GM06990 (cell line): ENCODE measurements at regions not wholly inside any gene's neighbourhood (a gene's known extent, or its start where the extent isn't known, plus 50 kb on each side); places are given as distances from the start of the nearest gene placed in this dataset.
"Not testable (repeated sequence)": the region's sequence is repeated elsewhere in the genome, so short reads cannot be mapped to it uniquely, and the experiment has no call there.

ENCODE experiments used
- DNase-seq: peaks from one replicate; pipeline ENCODE4 v3.0.0-alpha.2; 2011; ENCODE audit not compliant: insufficient read length; ENCODE audit errors: extremely low read depth
- H3K27me3 ChIP-seq: replicated peaks from 2 replicates; pipeline ENCODE4 v1.6.0; 2011; ENCODE audit warnings: low read length; ENCODE audit not compliant: control insufficient read depth, insufficient read depth
- H3K36me3 ChIP-seq: 2 replicates; pipeline ENCODE4 v1.5.1; 2011; ENCODE audit warnings: low read length; ENCODE audit not compliant: control insufficient read depth, insufficient read depth
- H3K4me3 ChIP-seq: replicated peaks from 2 replicates; pipeline ENCODE4 v1.5.1; 2011; ENCODE audit warnings: low read depth, mild to moderate bottlenecking, control low read depth, low read length
- CTCF ChIP-seq: IDR thresholded peaks from 2 replicates; pipeline ENCODE4 v1.5.1; 2011; ENCODE audit warnings: low read length, control low read depth, mild to moderate bottlenecking, inconsistent platforms; ENCODE audit not compliant: insufficient read depth, poor library complexity, severe bottlenecking

- Histone ChIP-seq H3K4me3 (no peak overlapping the region), H3K27me3 (no peaks in the 10 kb centered on the region), H3K36me3 (no peaks in the 10 kb centered on the region)
- no peak for DNase-seq
- no peak for TF ChIP-seq CTCF
These were observed 544.9 kb upstream of the CPXCR1 start for GRCh38 chrX:88202149-88202548.

- DNase-seq: no peak
- no peak overlapping the region for H3K4me3 ChIP-seq
- no peaks in the 10 kb centered on the region for H3K27me3 ChIP-seq
- no peaks in the 10 kb centered on the region for H3K36me3 ChIP-seq
- TF ChIP-seq CTCF: no peak
These were observed 503.0 kb upstream of the CPXCR1 start for GRCh38 chrX:88244066-88244465.

- TF ChIP-seq CTCF: no peak
- H3K4me3 ChIP-seq: no peak overlapping the region
- no peak for DNase-seq
- H3K36me3 ChIP-seq: no peaks in the 10 kb centered on the region
- H3K27me3 ChIP-seq: no peaks in the 10 kb centered on the region
These were observed 462.2 kb upstream of the CPXCR1 start for GRCh38 chrX:88284844-88285243.

- not testable (repeated sequence) for H3K36me3 ChIP-seq, H3K4me3 ChIP-seq, DNase-seq, H3K27me3 ChIP-seq
These were observed 433.1 kb upstream of the CPXCR1 start for GRCh38 chrX:88313972-88314371.

- no peak for TF ChIP-seq CTCF
- Histone ChIP-seq H3K36me3 (no peaks in the 10 kb centered on the region), H3K4me3 (no peak overlapping the region), H3K27me3 (no peaks in the 10 kb centered on the region)
- DNase-seq: no peak
These were observed 421.4 kb upstream of the CPXCR1 start for GRCh38 chrX:88325634-88326033.

- TF ChIP-seq CTCF: no peak
- Histone ChIP-seq H3K36me3 (no peaks in the 10 kb centered on the region), H3K27me3 (no peaks in the 10 kb centered on the region), H3K4me3 (no peak overlapping the region)
- no peak for DNase-seq
These were observed 391.8 kb upstream of the CPXCR1 start for GRCh38 chrX:88355252-88355651.

- Histone ChIP-seq H3K4me3 (no peak overlapping the region), H3K27me3 (no peaks in the 10 kb centered on the region), H3K36me3 (no peaks in the 10 kb centered on the region)
- no peak for TF ChIP-seq CTCF
- no peak for DNase-seq
These were observed 380.7 kb upstream of the CPXCR1 start for GRCh38 chrX:88366314-88366713.
